ENCODE measurements at regions not wholly inside any gene's neighbourhood (a gene's known extent, or its start where the extent isn't known, plus 50 kb on each side); places are given as distances from the start of the nearest gene placed in this dataset.

- Histone ChIP-seq H3K4me3 (replicated peaks; ENCODE audit: insufficient read depth, low read length) (no peak overlapping the region), H3K27me3 (ENCODE audit: insufficient read depth, poor library complexity, severe bottlenecking) (no peaks in the 10 kb centered on the region), H3K27ac (replicated peaks) (no peak overlapping the region)
- no peak for TF ChIP-seq GABPA (IDR thresholded peaks at IDR 0.05; ENCODE audit: low read depth)
- DNase-seq (ENCODE audit: low read depth in 1 of 2, low spot score in 1 of 2) = no peak
Measured at GRCh38 chr20:6630514-6630913, 137.0 kb upstream of the BMP2 start.

- no peak overlapping the region for H3K4me3 ChIP-seq (replicated peaks; ENCODE audit: insufficient read depth, low read length)
- TF ChIP-seq POLR2AphosphoS5 (IDR thresholded peaks at IDR 0.05; ENCODE audit: low read depth) = no peak
- TF ChIP-seq SPI1 (IDR thresholded peaks at IDR 0.05; ENCODE audit: borderline replicate concordance, low read depth) = no peak
- no peak for TF ChIP-seq GABPA (IDR thresholded peaks at IDR 0.05; ENCODE audit: low read depth)
- TF ChIP-seq CTCF (IDR thresholded peaks at IDR 0.05; ENCODE audit: insufficient read depth, low read length) = no peak
- TF ChIP-seq REST (IDR thresholded peaks at IDR 0.05; ENCODE audit: insufficient replicate concordance, low read depth) = no peak
- H3K27ac ChIP-seq (replicated peaks) = no peak overlapping the region
- DNase-seq (ENCODE audit: low read depth in 1 of 2, low spot score in 1 of 2) = no peak
- H3K27me3 ChIP-seq (ENCODE audit: insufficient read depth, poor library complexity, severe bottlenecking) = no peaks in the 10 kb centered on the region
Measured at GRCh38 chr20:6629564-6629963, 137.9 kb upstream of the BMP2 start.

GRCh38 chr20:6626805-6627204 is 140.7 kb upstream of the BMP2 start:
- Histone ChIP-seq H3K4me3 (replicated peaks; ENCODE audit: insufficient read depth, low read length) (no peak overlapping the region), H3K27ac (replicated peaks) (no peak overlapping the region), H3K27me3 (ENCODE audit: insufficient read depth, poor library complexity, severe bottlenecking) (peaks cover 3% of the 10 kb centered on the region)
- TF ChIP-seq POLR2AphosphoS5 (IDR thresholded peaks at IDR 0.05; ENCODE audit: low read depth) = no peak
- TF ChIP-seq SPI1 (IDR thresholded peaks at IDR 0.05; ENCODE audit: borderline replicate concordance, low read depth) = no peak
- TF ChIP-seq GABPA (IDR thresholded peaks at IDR 0.05; ENCODE audit: low read depth) = no peak
- no peak for DNase-seq (ENCODE audit: low read depth in 1 of 2, low spot score in 1 of 2)

- peaks cover 3% of the 10 kb centered on the region for H3K27me3 ChIP-seq (ENCODE audit: insufficient read depth, poor library complexity, severe bottlenecking)
- H3K4me3 ChIP-seq (replicated peaks; ENCODE audit: insufficient read depth, low read length) = no peak overlapping the region
- TF ChIP-seq SPI1 (IDR thresholded peaks at IDR 0.05; ENCODE audit: borderline replicate concordance, low read depth) (0 out of 2 replicates have a peak, but pooled peaks have one; percentile 3), POLR2AphosphoS5 (IDR thresholded peaks at IDR 0.05; ENCODE audit: low read depth) (no peak), GABPA (IDR thresholded peaks at IDR 0.05; ENCODE audit: low read depth) (no peak)
- H3K27ac ChIP-seq (replicated peaks) = no peak overlapping the region
- DNase-seq (ENCODE audit: low read depth in 1 of 2, low spot score in 1 of 2) = no peak
Measured at GRCh38 chr20:6623989-6624388, 143.5 kb upstream of the BMP2 start.

- DNase-seq (ENCODE audit: low read depth in 1 of 2, low spot score in 1 of 2) = no peak
- H3K4me3 ChIP-seq (replicated peaks; ENCODE audit: insufficient read depth, low read length) = no peak overlapping the region
- H3K27me3 ChIP-seq (ENCODE audit: insufficient read depth, poor library complexity, severe bottlenecking) = peaks cover 3% of the 10 kb centered on the region
- TF ChIP-seq CTCF (IDR thresholded peaks at IDR 0.05; ENCODE audit: insufficient read depth, low read length) = no peak
- no peak for TF ChIP-seq POLR2AphosphoS5 (IDR thresholded peaks at IDR 0.05; ENCODE audit: low read depth)
- TF ChIP-seq GABPA (IDR thresholded peaks at IDR 0.05; ENCODE audit: low read depth) = no peak
- TF ChIP-seq SPI1 (IDR thresholded peaks at IDR 0.05; ENCODE audit: borderline replicate concordance, low read depth) = no peak
- no peak for TF ChIP-seq REST (IDR thresholded peaks at IDR 0.05; ENCODE audit: insufficient replicate concordance, low read depth)
- H3K27ac ChIP-seq (replicated peaks) = no peak overlapping the region
Measured at GRCh38 chr20:6622041-6622440, 145.4 kb upstream of the BMP2 start.

All from HL-60 (cell line).